UCSD-AML1 (cell line): ENCODE measurements at regions not wholly inside any gene's neighbourhood (a gene's known extent, or its start where the extent isn't known, plus 50 kb on each side); places are given as distances from the start of the nearest gene placed in this dataset.
A peak's percentile ranks its signal among the peaks of the same experiment; 100 is the strongest.
"Not testable (repeated sequence)": the region's sequence is repeated elsewhere in the genome, so short reads cannot be mapped to it uniquely, and the experiment has no call there.

Source experiments
- DNase-seq: peaks from one replicate; lab custom pipeline; 2025; ENCODE audit not compliant: unreplicated experiment; lab: John Stamatoyannopoulos, UW

DNA sequence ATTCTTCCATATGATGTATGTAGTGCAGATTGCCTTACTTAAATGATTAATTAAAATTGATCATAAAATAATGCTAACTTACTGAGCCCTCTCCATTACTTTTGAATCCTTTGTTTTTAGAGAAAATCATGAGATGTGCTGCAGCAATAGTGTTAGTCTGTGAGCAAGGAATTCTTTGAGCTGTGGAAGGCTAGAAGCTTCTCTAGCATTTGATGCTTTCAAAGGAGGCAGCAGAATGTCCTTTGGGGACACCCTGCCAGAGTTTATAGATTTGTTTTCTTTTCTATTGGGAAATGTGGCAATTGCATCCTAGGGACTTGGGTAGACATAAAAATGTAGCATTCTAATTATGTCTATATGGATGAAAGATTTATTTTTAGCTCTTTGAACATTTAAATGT is 284.1 kb upstream of the SMIM30 start:
- no peak for DNase-seq

DNA sequence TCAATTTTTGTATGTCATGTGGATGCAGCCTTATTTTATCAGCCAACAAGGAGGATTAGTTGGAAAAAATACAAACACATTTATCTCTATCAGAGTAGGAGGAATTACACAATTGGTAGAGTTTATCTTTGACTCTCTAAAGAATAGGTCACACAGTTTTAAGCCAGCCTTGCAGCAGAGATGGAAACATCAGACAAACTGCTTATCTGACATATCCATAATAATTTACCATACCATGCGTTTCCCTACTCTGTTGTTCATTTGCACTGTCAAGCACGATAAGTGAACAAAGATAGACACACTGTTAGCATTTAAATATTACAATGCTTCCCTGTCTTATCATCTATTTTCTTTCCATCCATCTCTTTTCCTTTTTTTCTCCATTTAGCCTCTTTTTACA is 283.7 kb upstream of the SMIM30 start:
- DNase-seq = no peak

DNA sequence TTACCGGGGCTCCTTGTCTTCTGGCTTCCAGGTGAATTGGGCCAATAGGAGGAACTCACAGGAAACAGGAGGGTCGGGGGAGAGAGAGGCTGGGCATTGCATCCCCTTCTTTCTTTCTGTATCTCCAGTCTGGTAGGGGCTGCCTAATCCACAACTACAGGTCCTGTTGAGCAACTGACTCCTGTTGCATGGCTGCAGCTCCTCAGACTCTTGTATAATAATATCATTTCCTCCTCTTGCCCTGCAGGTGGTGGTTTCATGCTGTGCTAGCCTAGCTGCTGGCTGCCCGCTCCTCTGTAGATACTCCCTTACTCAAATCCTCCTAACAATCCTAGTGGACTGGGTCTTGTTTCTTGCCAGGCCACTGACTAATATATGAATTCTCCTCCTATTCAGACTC is 276.5 kb upstream of the SMIM30 start:
- DNase-seq = no peak

DNA sequence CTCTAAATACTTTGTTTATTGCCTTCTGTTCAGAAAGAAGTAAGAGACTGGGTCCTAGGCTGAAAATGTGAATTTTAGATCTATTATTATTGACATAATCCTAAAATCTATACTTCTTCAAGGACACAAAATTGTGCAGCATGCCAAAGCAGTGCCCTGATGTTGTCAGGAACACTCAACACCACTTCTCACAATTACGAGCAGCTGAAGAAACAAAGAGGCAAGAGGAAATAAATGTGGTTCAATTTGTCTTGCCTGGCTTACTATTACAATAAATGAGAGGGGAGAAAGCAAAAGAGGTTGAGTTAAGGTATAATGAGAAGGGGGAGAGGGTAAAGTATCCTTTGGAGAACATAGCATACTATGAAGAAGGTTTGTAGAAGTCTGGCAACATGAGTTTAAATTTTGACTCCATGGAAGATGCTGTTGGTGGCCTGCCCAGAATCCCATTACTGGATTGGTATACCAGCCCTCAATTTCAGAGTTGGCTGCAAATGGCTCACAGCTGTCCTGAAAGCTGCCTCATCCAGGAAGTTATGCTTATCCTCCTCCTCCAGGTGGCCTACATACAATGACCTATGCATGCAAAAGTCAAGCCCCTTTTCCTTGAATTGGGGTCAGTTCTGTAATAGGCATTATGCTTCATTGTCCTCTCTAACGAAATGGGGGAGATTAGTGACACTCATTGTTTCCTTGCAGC is 274.6 kb upstream of the SMIM30 start:
- DNase-seq = no peak

DNA sequence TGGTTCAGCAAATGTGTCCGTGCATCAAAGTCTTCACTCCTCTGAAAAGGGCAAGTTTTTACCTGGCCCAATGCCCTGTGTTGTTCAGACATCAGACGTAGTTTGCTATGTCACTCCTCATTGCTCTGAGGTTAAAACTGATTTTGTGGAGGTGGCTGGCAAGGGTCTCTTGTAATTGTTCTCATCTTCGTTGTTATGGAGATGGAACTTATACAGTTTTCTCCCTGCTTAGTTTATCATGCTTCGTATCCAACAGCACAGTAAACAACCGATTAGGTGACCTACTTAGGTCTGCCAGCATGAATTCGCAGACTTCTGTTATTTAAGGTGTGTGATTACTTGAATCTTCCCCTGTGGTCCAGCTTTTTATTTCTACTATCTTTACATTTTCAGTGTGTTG is 274.1 kb upstream of the SMIM30 start:
- no peak for DNase-seq

DNA sequence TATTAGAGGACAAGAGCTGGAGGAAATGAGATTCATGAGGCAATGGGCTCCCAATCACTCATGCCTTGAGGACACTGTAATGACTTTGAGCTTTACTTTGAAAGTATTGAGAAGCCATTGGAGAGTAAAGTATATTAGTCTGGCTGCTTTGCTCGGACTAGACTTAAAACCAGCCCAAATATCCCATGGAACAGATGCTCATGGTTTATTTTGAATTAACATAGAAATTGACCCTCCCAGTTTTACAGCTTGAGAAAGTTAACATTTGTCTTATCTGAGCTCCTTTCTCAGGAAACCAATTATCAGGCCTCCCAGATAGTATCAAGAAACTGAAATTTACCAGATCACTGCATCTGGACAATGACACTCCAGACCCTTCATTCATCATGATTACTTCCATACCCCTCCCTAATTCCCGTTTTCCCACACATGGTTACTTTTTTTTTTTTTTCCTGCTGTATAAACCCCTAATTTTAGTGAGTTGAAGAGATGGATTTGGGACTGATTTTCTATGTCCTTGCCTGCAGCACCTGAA is 270.8 kb upstream of the SMIM30 start:
- no peak for DNase-seq

DNA sequence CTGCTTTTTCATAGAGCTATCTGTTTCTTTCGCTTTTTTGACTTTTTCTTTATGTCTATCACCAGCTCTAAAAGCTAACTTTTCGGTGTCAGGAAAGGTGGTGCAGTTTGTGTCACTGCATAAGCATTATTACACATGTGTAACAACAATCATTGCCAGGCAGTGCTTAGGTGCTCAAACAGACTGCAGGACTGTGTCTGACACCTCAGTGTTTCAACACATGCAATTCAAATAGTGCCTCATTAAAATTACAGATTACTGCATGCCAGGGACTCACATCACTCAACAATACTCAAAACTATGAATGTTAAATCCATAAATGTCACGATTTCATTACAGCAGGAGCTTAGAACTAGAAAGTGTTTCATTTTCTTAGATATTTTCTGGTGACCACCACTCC is 265.3 kb upstream of the SMIM30 start:
- no peak for DNase-seq

DNA sequence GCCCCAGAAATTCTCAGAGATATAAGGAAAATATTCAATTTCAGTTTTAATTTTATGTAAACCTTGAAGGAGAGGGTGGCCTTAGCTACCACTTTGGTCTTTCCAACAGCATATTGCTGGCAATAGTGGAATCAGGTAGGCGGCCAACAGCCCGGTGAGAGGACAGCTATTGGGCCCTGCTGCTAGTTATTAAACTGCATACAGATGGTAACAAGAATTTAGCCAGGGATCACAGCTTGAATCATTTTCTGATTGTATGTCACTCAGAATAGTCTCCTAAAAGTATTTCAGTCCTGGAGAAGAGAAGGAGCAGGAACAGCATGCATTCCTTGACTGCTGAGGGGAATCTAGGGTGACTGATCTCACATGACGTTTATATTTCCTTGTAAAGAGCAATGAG is 261.4 kb upstream of the SMIM30 start:
- no peak for DNase-seq

DNA sequence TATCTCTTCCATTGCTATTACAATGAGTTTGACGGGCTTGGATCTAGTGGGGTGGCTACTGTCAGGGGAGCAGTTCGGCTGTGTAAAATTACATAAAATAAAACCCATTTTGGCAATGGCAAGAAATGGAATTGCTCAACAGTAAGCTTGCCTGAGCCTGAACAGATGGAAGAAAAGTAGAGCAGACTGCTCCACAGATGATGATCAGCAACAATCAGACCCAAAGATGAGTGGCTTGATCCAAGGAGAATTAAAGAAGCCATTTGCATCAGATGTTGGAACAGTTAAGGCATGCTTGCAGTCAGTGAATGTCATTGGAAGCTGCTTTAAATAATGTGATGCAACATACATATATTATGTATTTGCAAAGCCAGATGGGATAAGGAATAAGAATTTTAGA is 256.6 kb upstream of the SMIM30 start:
- DNase-seq = no peak

DNA sequence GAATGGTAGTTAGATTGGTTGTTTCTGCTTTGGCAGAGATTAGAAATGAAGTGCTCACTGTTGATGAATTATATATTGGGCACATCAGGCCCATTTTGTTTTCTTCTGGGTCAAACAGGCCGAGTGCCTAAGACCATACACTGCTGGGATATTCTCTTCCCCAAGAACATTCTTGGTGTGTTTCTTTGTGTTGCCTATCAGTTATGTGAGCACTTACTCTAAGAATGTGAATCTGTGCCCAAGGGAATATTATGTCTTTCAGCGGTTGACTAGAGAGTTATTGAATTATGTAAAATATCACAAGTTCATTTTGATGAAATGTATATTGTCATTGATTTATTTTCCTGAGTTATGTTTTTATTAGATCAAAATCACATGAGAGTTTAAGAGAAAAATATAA is 255.5 kb upstream of the SMIM30 start:
- no peak for DNase-seq

DNA sequence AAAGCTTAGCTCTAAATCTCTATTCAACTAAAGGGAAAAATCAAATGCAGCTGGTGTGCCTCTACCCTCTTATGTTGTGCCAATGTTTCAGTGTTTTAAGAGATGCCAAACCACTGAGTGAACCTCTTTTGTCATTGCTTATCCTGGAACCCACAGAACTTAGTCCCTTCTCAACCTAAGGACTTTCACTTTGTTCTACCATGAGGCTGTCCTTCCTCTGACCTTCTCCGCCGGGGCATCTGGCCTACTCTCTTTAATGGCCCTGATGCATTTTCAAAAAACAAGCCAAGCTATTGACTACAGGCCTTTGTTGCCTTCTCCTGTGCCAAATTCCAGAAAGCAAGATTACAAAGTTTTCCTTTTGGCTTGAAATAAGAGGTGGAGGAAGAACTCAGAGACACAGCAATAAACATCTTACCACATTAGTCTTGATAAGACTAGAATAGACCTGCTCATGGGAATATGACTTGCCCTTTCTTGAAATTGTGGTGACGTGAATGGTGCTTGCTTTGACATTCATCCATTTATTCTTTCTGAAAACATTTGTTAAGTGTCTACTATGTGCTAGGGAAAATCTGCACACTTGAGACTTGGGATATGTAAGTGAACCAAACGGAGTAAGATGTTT is 253.2 kb upstream of the SMIM30 start:
- DNase-seq = no peak

DNA sequence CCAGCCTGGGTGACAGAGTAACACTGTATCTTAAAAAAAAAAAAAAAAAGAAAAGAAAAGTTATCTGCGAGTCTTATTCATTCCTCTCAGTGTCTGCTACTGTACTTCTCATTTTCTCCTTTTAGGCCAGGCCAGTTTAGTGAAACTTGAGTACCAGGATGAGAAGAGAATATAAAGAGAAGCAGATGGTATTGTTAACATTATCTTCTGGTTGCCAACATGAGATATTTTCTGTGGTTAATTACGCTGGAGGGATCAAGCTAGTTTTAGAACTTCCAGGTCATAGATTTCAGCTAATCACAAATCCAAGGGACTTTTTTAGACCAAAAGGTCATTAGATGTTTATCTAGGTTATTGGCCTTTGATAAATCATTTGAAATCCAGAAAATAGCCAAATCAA is 252.6 kb upstream of the SMIM30 start:
- no peak for DNase-seq

DNA sequence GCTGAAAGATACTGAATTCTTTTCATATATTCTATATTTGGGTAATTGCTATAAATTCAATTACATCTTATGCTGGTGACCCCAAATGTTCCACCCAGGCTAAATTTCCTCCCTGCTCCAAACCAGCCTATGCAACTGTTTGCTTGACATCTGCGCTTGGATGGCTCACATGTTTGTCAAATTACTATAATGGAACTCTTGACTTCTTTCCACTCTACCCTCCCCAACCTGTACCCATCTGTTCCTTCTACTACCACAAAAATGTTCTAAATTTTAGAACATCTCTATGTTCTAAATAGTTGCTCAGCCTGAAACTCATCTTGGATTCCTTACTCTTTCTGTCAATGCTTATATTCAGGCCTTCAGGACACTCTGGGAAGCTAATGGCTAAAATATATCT is 249.9 kb upstream of the SMIM30 start:
- no peak for DNase-seq

DNA sequence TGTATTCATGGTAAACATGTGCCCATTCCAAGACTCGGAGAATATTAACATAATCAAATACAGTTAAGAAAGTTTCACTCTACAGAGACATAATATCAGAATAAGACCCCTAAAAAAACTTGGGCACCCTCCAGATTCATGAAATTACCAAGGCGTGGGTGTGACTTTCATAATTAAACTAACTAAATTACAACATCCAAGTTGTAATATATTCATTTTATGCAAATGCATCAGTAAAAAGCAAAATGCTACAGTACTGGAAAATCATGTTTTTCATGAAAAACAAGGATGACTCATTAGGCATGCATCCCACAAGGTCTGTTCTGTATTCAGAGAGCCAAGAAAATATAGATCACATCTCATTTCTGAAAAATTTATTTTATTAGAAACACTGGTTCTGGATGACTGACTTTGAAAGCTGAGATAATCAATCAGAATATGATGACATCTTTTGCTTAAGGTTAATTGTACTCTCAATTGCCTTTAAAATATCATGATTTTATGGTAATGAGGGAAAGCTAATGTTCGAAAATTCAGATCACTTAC is 248.8 kb upstream of the SMIM30 start:
- DNase-seq = no peak

DNA sequence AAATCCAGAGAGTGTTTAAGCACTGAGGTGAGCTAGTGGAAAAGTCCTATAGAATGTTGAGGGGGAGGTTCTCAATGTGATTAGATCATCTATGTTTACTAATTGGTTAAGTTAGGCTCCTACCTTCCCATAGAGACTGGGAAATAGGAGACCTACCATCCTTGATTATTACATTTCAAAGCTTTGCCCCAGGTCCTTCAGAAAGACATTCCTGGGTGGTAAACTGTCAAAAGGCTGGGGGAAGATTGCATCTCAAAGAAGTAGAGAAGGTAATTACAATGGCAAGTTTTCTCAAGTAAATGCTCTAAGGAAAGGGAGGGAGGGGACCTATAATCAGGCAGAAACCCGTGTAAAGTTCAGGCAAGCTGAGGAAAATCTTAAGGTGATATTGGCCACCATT is 247.8 kb upstream of the SMIM30 start:
- no peak for DNase-seq

DNA sequence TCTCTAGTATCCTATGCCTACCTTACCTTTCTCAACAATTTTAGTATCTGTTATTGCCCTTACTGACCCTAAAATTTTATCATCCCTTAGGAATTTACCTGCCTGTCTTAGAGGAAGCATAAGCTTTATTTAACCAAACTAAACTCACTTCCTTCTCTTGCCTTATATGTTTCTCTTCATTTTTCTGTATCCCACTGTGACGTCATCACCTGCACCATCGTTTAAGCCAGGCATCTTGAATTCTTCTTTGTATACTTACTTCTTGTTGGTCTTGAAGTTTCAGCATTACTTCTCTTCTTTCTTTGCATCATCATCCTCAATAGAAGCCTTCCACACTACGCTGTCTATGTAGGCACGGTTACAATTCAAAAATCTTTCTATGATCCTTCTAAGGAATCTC is 231.0 kb upstream of the SMIM30 start:
- DNase-seq = no peak

DNA sequence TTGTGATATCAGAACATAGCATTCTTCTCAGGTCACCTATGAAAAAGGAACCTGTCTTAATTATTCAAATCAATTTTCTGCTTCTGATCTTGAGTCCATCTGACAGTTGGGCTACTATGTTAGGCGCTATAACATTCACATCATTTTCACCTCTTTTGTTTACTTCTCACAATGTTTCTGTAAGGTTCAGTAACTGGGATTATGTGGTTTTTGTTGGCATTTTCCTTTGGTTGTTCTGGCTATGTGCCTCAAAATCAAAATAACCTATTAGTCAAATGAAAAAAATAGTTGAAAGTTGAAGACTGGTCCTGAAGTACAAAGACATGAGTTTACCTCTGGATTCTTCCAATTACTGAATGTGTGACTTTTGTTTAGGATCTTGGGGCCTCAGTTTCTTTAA is 221.3 kb upstream of the SMIM30 start:
- DNase-seq = no peak

DNA sequence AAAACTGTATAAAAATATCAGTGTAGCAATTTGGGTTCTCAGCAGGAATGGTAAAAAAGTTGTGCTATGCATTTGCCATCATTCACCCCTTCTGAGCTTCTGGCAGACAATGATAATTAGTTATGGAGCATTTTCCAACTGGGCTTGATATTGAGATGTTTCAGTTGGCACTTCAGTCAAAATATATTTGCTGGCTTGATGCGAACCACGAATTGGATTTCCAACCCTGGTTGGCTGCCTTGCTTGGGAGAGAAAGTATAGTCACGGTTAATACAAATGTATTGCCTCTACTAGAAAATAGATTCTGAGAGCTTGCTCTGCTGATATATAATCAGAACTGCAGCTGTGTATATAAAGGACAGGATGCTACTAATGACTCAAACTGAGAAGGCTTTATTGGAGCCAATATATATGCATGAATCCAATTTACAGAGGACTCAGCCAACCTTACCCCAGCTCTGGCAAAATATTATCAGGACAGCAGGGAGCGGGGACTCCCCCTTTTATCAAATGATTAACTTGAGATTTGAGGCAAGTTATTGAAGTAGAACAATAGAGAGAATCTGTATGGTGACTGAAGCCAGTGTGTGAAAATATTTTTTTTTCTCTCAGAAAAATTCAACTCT is 219.8 kb upstream of the SMIM30 start:
- DNase-seq = no peak

DNA sequence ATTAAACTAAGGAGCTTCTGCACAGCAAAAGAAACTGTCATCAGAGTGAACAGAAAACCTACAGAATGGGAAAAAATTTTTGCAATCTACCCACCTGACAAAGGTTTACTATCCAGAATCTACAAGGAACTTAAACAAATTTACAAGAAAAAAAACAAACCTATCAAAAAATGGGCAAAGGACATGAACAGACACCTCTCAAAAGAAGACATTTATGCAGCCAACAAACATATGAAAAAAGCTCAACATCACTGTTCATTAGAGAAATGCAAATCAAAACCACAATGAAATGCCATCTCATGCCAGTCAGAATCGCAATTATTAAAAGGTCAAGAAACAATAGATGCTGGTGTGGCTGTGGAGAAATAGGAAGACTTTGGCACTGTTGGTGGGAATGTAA is 218.5 kb upstream of the SMIM30 start:
- DNase-seq = not testable (repeated sequence)

DNA sequence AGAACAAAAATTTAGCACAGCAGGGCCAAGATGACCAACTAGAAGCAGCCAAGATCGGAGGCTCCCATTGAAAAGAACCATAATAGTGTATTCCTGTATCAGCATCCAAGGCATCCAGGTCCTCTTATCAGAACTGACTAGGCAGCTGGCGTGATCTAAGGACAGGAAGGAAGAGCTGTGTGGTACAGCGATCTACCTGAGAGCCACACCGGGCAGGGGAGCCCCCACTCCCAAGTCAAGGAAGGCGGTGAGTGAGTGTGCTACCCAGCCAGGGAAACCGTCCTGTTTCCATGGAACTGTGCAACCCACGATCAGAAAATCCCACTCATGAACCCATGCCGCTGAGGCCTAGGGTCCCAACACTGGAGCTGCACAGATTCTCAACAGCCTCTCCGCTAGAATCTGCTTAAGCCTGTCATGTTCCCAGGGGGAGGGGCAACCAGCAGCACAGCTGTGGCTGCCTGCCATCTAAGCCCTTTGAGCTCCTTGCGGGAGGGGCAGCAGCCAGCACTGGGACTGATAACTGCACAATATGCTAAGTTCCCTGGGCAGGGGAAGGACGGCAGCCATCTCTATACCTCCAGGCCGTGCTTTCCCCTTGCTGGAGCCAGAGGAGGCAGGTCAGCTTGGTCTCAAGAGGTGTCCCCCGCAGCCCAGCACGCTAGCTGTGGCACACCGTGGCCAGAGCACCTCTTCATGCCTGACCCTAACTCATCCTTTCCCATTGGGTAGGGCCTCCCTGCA is 213.0 kb upstream of the SMIM30 start:
- DNase-seq = peak; percentile 1

DNA sequence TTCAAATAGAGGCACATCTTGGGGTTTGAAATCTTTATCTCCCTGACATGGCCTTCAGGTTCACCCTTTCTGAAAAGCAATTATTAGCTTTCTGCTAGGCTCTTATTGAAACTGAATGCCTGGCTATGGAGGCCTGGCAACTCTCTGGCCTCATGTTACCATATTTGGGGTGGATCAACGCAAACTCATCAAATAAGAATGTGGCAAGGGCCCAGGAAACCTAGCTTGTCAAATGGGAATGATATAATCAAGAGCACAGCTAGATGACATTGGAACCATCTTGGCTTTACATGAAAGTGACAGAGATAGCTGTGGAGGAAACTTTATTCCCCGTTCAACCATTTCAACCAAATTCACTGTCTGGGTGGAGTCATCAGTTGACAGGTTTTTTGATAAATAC is 202.8 kb upstream of the SMIM30 start:
- no peak for DNase-seq
